PC-9 (cell line): ENCODE measurements at regions not wholly inside any gene's neighbourhood (a gene's known extent, or its start where the extent isn't known, plus 50 kb on each side); places are given as distances from the start of the nearest gene placed in this dataset.
A peak's percentile ranks its signal among the peaks of the same experiment; 100 is the strongest.

Experiments used
- BruUV-seq: library from RNA; stranded (reverse); fragments of 400-500 nt; replicated peaks from 2 replicates; lab custom pipeline; 2021; lab: Mats Ljungman, UMichigan
- CTCF ChIA-PET: fragments of 300-600 bp; sonication (Branson Sonifier 250); formaldehyde crosslinking; loops from one replicate; lab custom pipeline; 2022; ENCODE audit warnings: antibody characterized with exemption; lab: Charles Lee
- POLR2A ChIA-PET: fragments of 300-600 bp; sonication (Branson Sonifier 250); formaldehyde crosslinking; loops from one replicate; lab custom pipeline; 2022; ENCODE audit warnings: antibody characterized with exemption; ENCODE audit not compliant: unreplicated experiment; lab: Charles Lee
- DNase-seq, 2 experiments: peaks; one replicate each; pipeline versions ENCODE4 v3.0.0 to v3.0.0-alpha.2; 2015 to 2022; ENCODE audit warnings: mixed read lengths in 1 of 2
- H2AFZ ChIP-seq: fragments of 200-600 bp; sonication (generic); 2 replicates; pipeline ENCODE4 v1.8.1; 2017; ENCODE audit warnings: antibody characterized with exemption
- H3F3A ChIP-seq: fragments of 200-600 bp; sonication (generic); 2 replicates; pipeline ENCODE4 v1.8.1; 2017; ENCODE audit warnings: antibody characterized with exemption, mild to moderate bottlenecking, low read depth; ENCODE audit not compliant: insufficient read depth
- H3K27ac ChIP-seq: fragments of 200-600 bp; sonication (generic); 2 replicates; pipeline ENCODE4 v1.6.1; 2016; ENCODE audit warnings: mixed run types
- H3K27me3 ChIP-seq: fragments of 200-600 bp; sonication (generic); 2 replicates; pipeline ENCODE4 v1.6.1; 2016; ENCODE audit warnings: low read depth, mixed run types; ENCODE audit not compliant: insufficient read depth
- H3K36me3 ChIP-seq: fragments of 200-600 bp; sonication (generic); 2 replicates; pipeline ENCODE4 v1.6.1; 2016; ENCODE audit warnings: low read depth, mixed run types
- H3K4me1 ChIP-seq: fragments of 200-600 bp; sonication (generic); replicated peaks from 2 replicates; pipeline ENCODE4 v1.6.1; 2016; ENCODE audit warnings: mixed run types; ENCODE audit not compliant: insufficient read depth
- H3K4me2 ChIP-seq: fragments of 200-600 bp; sonication (generic); 2 replicates; pipeline ENCODE4 v1.6.1; 2017; ENCODE audit warnings: mixed run types
- H3K4me3 ChIP-seq: fragments of 200-600 bp; sonication (generic); 2 replicates; pipeline ENCODE4 v1.6.1; 2016; ENCODE audit warnings: mixed run types
- H3K79me2 ChIP-seq: fragments of 200-600 bp; sonication (generic); 2 replicates; pipeline ENCODE4 v1.6.1; 2017; ENCODE audit warnings: low read depth, mixed run types
- H3K9me2 ChIP-seq: fragments of 200-600 bp; sonication (generic); 2 replicates; pipeline ENCODE4 v1.8.1; 2017; ENCODE audit warnings: mild to moderate bottlenecking; ENCODE audit not compliant: insufficient read depth
- H3K9me3 ChIP-seq: fragments of 200-600 bp; sonication (generic); 2 replicates; pipeline ENCODE4 v1.8.1; 2016; ENCODE audit warnings: low read depth; ENCODE audit not compliant: insufficient read depth
- H4K20me1 ChIP-seq: fragments of 200-600 bp; sonication (generic); 2 replicates; pipeline ENCODE4 v1.8.1; 2017; ENCODE audit not compliant: insufficient read depth
- CTCF ChIP-seq: fragments of 200-600 bp; sonication (generic); conservative IDR thresholded peaks from 2 replicates; pipeline ENCODE4 v1.6.1; 2017; ENCODE audit warnings: mixed run types, antibody characterized with exemption, mild to moderate bottlenecking, moderate library complexity
- EZH2 ChIP-seq: fragments of 200-600 bp; sonication (generic); IDR thresholded peaks from 2 replicates; pipeline ENCODE4 v1.8.0; 2017; ENCODE audit warnings: antibody characterized with exemption, low read depth
- intact Hi-C: fragments of 100-400 bp; cut with micrococcal nuclease; formaldehyde crosslinking; loops from one replicate; pipeline ENCODE4 v1.10.0; 2022; ENCODE audit not compliant: unreplicated experiment

- BruUV-seq = no TSS peak
These were observed 1259.7 kb upstream of the RAG2 start for GRCh38 chr11:37857726-37858125.

GRCh38 chr11:37849706-37850105, 1251.7 kb upstream of the RAG2 start:
- Histone ChIP-seq H3K4me1 (no peaks in the 10 kb centered on the region), H3K36me3 (no peaks in the 10 kb centered on the region), H3K4me2 (no peak overlapping the region), H3K27ac (no peak overlapping the region), H3K27me3 (no peaks in the 10 kb centered on the region), H4K20me1 (no peaks in the 10 kb centered on the region), H3K9me3 (no peaks in the 10 kb centered on the region; the same call in 1 of the 2 replicates), H3F3A (no peaks in the 10 kb centered on the region), H3K79me2 (no peaks in the 10 kb centered on the region), H3K9me2 (no peaks in the 10 kb centered on the region), H3K4me3 (no peak overlapping the region), H2AFZ (0 out of 2 replicates have a peak overlapping the region, but pooled peaks have one; percentile 2)
- BruUV-seq = no TSS peak
- TF ChIP-seq EZH2 (no peak), CTCF (no peak)
- CTCF ChIA-PET = no interaction called here
- POLR2A ChIA-PET = no interaction called here
- DNase-seq = no peak
- intact Hi-C loops = no loop called here

More at GRCh38 chr11:37857726-37858125, 1259.7 kb upstream of the RAG2 start:
- DNase-seq = no peak
- H3K4me1 ChIP-seq = no peaks in the 10 kb centered on the region
- no peaks in the 10 kb centered on the region for H3K9me2 ChIP-seq
- no peak overlapping the region for H2AFZ ChIP-seq
- intact Hi-C loops = no loop called here
- no peaks in the 10 kb centered on the region for H4K20me1 ChIP-seq
- CTCF ChIA-PET = no interaction called here
- POLR2A ChIA-PET = no interaction called here
- no peaks in the 10 kb centered on the region for H3K27me3 ChIP-seq
- no peak overlapping the region for H3K4me2 ChIP-seq
- no peak overlapping the region for H3K4me3 ChIP-seq
- H3F3A ChIP-seq = no peaks in the 10 kb centered on the region
- no peaks in the 10 kb centered on the region for H3K36me3 ChIP-seq
- no peaks in the 10 kb centered on the region; the same call in 1 of the 2 replicates for H3K9me3 ChIP-seq
- H3K27ac ChIP-seq = no peak overlapping the region
- H3K79me2 ChIP-seq = no peaks in the 10 kb centered on the region
- TF ChIP-seq EZH2 (no peak), CTCF (no peak)

- intact Hi-C loops = no loop called here
- H3K27me3 ChIP-seq = no peaks in the 10 kb centered on the region
- no peak overlapping the region for H3K4me2 ChIP-seq
- TF ChIP-seq EZH2 (no peak), CTCF (no peak)
- no peaks in the 10 kb centered on the region; the same call in 1 of the 2 replicates for H4K20me1 ChIP-seq
- no TSS peak for BruUV-seq
- no peak for DNase-seq
- H3K4me3 ChIP-seq = no peak overlapping the region
- no peaks in the 10 kb centered on the region for H3K4me1 ChIP-seq
- no peak overlapping the region for H3K27ac ChIP-seq
- ChIA-PET POLR2A (no interaction called here), CTCF (no interaction called here)
- H2AFZ ChIP-seq = no peak overlapping the region
- H3F3A ChIP-seq = no peaks in the 10 kb centered on the region
- no peaks in the 10 kb centered on the region for H3K36me3 ChIP-seq
- no peaks in the 10 kb centered on the region for H3K9me3 ChIP-seq
- no peaks in the 10 kb centered on the region for H3K79me2 ChIP-seq
- no peaks in the 10 kb centered on the region for H3K9me2 ChIP-seq
These were observed 1245.6 kb upstream of the RAG2 start for GRCh38 chr11:37843603-37844002.
